ENCODE measurements at regions not wholly inside any gene's neighbourhood (a gene's known extent, or its start where the extent isn't known, plus 50 kb on each side); places are given as distances from the start of the nearest gene placed in this dataset.

- Histone ChIP-seq H3K4me1 (no peaks in the 10 kb centered on the region), H3K27ac (no peak overlapping the region), H3K9me3 (no peaks in the 10 kb centered on the region), H3K4me3 (no peak overlapping the region), H3K36me3 (no peaks in the 10 kb centered on the region), H3K27me3 (no peaks in the 10 kb centered on the region)
- intact Hi-C loops (cut with DNase I) = no loop called here
- TF ChIP-seq POLR2AphosphoS5 (IDR thresholded peaks at IDR 0.05; ENCODE audit: insufficient read depth in 1 of 2, low read depth in 1 of 2) = no peak
- TF ChIP-seq CTCF (IDR thresholded peaks at IDR 0.05) = no peak
- no peak for TF ChIP-seq POLR2A (IDR thresholded peaks at IDR 0.05)
- DNase-seq (ENCODE audit: extremely low spot score in 2 of 2) = no peak
Observed at GRCh38 chr9:22617156-22617555, 170.5 kb downstream of the DMRTA1 start.

GRCh38 chr9:22622815-22623214 is 176.2 kb downstream of the DMRTA1 start:
- no peak for DNase-seq (ENCODE audit: extremely low spot score in 2 of 2)
- H3K36me3 ChIP-seq = no peaks in the 10 kb centered on the region
- no peak for TF ChIP-seq POLR2AphosphoS5 (IDR thresholded peaks at IDR 0.05; ENCODE audit: insufficient read depth in 1 of 2, low read depth in 1 of 2)
- TF ChIP-seq POLR2A (IDR thresholded peaks at IDR 0.05) = no peak
- TF ChIP-seq CTCF (IDR thresholded peaks at IDR 0.05) = no peak
- H3K4me1 ChIP-seq = no peaks in the 10 kb centered on the region
- no peak overlapping the region for H3K4me3 ChIP-seq
- no peaks in the 10 kb centered on the region for H3K9me3 ChIP-seq
- no peaks in the 10 kb centered on the region for H3K27me3 ChIP-seq
- no peak overlapping the region for H3K27ac ChIP-seq
- intact Hi-C loops (cut with DNase I) = no loop called here

GRCh38 chr9:22623236-22623635 is 176.6 kb downstream of the DMRTA1 start:
- Histone ChIP-seq H3K4me3 (no peak overlapping the region), H3K27ac (no peak overlapping the region), H3K9me3 (no peaks in the 10 kb centered on the region), H3K4me1 (no peaks in the 10 kb centered on the region), H3K36me3 (no peaks in the 10 kb centered on the region), H3K27me3 (no peaks in the 10 kb centered on the region)
- intact Hi-C loops (cut with DNase I) = no loop called here
- no peak for DNase-seq (ENCODE audit: extremely low spot score in 2 of 2)
- no peak for TF ChIP-seq POLR2A (IDR thresholded peaks at IDR 0.05)
- no peak for TF ChIP-seq CTCF (IDR thresholded peaks at IDR 0.05)
- TF ChIP-seq POLR2AphosphoS5 (IDR thresholded peaks at IDR 0.05; ENCODE audit: insufficient read depth in 1 of 2, low read depth in 1 of 2) = no peak

- no peaks in the 10 kb centered on the region for H3K9me3 ChIP-seq
- no peak overlapping the region for H3K27ac ChIP-seq
- DNase-seq (ENCODE audit: extremely low spot score in 2 of 2) = no peak
- intact Hi-C loops (cut with DNase I) = no loop called here
- no peaks in the 10 kb centered on the region for H3K27me3 ChIP-seq
- H3K4me1 ChIP-seq = no peaks in the 10 kb centered on the region
- no peak overlapping the region for H3K4me3 ChIP-seq
- TF ChIP-seq POLR2A (IDR thresholded peaks at IDR 0.05) = no peak
- TF ChIP-seq POLR2AphosphoS5 (IDR thresholded peaks at IDR 0.05; ENCODE audit: insufficient read depth in 1 of 2, low read depth in 1 of 2) = no peak
- TF ChIP-seq CTCF (IDR thresholded peaks at IDR 0.05) = no peak
- H3K36me3 ChIP-seq = no peaks in the 10 kb centered on the region
Observed at GRCh38 chr9:22625540-22625939, 178.9 kb downstream of the DMRTA1 start.

- no peaks in the 10 kb centered on the region for H3K9me3 ChIP-seq
- intact Hi-C loops (cut with DNase I) = no loop called here
- no peak for DNase-seq (ENCODE audit: extremely low spot score in 2 of 2)
- H3K27ac ChIP-seq = no peak overlapping the region
- no peak for TF ChIP-seq POLR2AphosphoS5 (IDR thresholded peaks at IDR 0.05; ENCODE audit: insufficient read depth in 1 of 2, low read depth in 1 of 2)
- no peak for TF ChIP-seq POLR2A (IDR thresholded peaks at IDR 0.05)
- TF ChIP-seq CTCF (IDR thresholded peaks at IDR 0.05) = no peak
- H3K36me3 ChIP-seq = no peaks in the 10 kb centered on the region
- no peaks in the 10 kb centered on the region for H3K27me3 ChIP-seq
- no peaks in the 10 kb centered on the region for H3K4me1 ChIP-seq
- no peak overlapping the region for H3K4me3 ChIP-seq
Observed at GRCh38 chr9:22643541-22643940, 196.9 kb downstream of the DMRTA1 start.

Data from vagina (tissue), 2 donors.